ENCODE measurements at regions not wholly inside any gene's neighbourhood (a gene's known extent, or its start where the extent isn't known, plus 50 kb on each side); places are given as distances from the start of the nearest gene placed in this dataset.
A peak's percentile ranks its signal among the peaks of the same experiment; 100 is the strongest.
"Not testable (repeated sequence)": the region's sequence is repeated elsewhere in the genome, so short reads cannot be mapped to it uniquely, and the experiment has no call there.

DNA sequence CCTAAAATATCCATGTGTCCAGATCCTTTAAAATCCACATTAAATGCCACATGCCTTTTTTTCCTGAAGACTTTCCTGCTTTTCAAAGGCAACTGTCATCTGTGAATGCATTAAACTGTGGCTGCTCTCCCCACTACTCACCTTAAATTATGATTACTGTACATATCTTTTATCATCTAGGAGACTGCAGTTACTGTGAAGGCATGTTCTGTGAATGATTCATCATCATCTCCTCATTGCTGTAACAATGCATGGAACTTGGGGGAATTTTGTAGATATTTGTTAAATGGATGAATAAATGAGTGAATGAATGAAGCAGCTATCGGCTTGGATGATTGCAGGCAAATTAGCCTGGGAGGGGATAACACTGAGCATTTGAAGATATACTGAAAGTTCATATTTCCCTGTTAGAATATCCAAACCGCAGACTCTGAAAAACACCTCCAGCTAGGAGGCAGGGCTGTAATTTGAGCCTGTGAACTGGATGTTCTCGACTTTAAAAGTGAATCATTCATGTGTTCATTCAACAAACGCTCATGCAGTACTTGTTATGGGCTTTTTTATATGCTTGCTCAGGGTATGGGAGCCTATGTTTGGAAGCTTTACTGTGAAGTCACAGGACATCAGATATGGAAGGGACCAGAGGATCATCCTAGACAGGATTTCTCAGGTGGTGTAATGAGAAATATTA is 519.2 kb downstream of the KIF4B start:
- DNase-seq = no peak

DNA sequence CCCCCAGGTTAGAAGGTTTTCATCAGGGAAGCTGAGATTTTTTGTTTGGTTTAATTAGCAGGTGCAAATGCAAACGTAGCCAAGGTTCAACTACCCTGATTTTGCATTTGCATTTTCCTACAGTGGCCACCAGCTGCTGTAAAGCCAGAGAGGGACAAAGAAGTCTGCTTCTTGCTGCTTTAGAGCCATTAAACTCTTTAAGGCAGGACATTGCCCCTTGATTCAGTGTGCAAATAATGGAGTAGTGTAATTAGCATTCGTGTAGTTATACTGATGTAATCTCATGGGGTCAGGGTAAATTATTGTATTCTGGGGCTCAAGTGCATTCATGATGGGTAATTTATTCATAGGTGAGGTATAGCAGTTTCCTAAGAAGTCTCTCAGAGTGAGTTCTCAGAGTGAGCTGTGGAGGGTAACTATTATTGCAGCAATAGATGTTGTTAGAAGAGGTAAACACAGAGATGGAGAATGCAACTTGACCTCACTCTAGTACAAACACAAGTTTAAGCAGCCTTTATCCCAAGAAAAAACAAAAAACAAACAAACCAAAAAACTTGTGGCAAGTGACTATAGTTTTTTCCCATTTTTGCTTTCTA is 526.5 kb downstream of the KIF4B start:
- peak; percentile 23 for DNase-seq

DNA sequence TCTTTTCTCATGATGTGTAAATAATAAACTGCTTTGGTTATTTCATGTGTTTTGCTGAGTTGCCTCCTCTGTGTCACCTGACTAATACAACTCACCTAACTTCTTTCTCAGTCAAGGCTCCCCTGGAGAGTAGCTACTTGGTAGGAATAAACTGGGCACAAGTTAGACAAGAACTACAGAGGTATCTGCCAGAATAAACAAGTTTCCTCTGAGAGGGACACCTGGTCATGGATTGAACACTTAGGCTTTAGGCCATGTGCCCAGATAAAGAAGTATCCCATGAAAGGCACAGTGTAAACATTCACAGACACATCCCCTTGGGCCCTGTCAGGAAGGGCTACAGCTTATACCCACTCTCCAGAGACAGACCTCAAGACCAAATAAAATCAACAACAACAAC is 532.5 kb downstream of the KIF4B start:
- peak; percentile 67 for DNase-seq

DNA sequence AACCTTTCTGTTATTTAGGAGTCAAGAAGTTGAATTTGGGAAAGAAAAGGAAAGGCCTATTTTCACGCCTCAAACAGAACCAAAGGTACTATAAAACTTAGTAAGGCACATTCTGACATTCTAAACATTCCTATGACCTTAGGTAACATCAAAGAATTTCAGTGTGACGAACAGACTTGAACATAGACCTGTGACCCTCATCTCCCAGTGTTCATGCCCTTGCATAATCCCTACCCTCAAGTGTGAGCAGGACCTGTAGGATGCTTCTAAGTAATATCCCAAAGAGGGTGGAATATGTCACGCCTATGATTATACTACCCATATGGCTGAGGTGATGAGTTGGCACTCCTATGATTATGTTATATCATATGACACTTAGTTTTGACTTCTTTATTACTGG is 540.9 kb downstream of the KIF4B start:
- DNase-seq = no peak

DNA sequence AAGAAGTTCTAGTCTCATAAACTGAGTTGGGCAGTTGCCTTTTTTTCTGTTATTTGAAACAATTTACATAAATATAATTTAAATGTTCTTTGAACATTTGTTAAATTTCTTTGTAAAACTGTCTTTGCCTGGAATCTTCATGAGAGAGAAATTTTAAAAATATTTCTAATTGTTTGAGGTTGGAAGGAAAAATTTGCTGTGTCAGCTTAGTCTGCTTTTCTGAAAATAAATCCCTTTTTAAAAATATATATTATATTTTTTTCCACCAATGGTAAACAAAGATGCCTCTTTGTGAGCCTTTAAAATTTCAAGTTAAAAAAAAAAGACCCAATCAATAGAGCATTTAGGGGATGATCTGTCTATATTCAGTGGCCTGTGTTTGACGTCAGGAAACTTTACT is 542.7 kb downstream of the KIF4B start:
- no peak for DNase-seq

DNA sequence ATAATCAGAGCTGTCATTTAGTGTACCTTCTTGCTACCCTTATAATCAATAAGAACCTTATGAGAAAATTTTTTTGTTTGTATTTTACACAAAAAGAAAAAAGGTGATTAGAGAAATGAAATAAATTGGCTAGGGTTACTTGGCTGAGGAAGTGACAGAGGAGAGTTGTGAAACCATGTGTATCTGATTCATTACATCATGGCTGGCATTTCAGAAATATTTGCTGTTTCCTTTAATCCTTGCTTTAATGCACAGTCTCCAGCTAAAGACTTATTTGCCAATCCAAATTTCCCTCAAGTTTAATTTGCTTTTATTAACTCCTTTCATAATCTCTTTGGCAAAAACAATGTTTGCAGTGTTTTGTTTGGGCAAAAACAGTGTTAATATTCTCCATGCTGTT is 543.1 kb downstream of the KIF4B start:
- DNase-seq = no peak

DNA sequence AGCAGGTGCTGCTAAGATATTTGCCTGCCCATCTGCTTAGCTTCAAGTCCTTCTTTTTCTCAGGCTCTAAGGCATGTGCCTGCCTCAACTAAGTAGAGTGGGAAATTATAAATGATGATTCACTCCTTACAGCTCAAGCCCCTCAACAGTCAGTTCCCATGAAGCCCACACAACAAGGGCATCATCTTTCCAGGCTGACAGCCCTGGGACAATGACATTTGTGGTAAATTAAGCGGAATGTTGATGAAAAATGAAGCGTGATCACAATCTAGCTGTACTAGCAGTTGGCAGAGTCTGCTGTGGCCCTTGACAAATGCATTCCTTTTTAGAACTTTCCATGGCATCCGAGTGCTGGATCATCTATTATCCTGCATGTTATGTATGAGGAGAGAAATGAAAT is 548.6 kb downstream of the KIF4B start:
- DNase-seq = no peak

DNA sequence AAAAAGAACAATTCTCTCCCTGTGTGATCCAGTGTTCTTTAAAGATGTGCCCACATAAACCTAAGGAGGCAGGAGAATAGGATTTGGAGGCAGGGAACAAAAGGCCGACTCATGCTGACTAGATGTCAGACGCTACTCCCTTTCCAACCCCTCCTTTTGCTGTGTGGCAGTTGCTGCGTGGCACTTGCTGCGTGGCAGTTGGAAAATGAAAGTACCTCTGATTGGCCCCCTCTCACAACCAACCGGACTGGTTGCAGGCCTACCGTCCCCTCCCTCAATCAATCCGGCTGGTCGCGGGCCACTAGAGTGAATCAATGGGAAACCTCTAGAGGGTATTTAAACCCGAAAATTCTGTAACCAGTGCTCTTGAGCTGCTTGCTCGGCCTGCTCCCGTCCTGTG is 551.0 kb downstream of the KIF4B start:
- no peak for DNase-seq

DNA sequence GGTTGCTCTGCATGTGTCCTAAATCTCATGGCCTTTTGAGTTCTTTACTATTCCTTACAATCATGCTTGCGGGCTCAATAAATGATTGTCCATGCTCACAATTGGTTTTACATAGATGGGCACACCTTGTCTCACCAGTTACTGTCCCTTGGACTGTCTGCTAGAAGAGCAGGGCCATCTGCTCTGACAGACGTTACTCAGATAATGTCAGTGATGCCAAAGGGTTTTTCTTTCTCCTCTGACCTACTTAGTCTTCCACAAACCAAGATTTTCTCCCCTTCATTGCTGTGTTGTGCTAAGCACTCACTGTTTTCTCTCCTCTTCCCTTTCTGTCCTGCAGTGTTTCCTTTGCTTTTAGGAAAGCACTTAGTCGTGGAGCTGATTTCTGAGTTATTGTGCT is 562.3 kb downstream of the KIF4B start:
- no peak for DNase-seq

DNA sequence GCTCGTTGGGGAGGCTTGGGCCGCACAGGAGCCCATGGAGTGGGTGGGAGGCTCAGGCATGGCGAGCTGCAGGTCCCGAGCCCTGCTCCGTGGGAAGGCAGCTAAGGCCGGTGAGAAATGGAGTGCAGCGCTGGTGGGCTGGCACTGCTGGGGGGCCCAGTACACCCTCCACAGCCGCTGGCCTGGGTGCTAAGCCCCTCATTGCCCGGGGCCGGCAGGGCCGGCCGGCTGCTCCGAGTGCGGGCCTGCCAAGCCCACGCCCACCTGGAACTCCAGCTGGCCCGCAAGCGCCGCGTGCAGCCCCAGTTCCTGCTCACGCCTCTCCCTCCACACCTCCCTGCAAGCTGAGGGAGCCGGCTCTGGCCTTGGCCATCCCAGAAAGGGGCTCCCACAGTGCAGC is 573.3 kb downstream of the KIF4B start:
- not testable (repeated sequence) for DNase-seq

DNA sequence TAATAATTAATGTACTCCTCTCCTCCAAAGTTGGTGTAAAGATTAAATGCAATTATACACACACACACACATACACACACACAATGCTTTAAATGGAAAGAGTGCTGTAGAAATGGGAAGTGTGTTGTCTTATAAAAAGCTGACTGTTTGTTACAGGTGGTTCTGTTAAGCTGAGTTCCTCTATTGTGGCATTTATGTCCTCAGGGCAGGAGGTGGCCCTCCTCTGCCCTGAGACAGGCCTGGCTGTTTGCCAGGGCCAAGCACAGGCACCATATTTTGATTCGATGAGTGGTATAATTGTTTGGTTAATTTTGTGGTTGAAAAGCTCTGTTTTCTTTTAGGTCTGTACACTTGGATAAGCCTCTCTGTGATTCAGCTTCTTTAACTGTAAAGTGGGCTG is 573.9 kb downstream of the KIF4B start:
- peak; percentile 9 for DNase-seq

DNA sequence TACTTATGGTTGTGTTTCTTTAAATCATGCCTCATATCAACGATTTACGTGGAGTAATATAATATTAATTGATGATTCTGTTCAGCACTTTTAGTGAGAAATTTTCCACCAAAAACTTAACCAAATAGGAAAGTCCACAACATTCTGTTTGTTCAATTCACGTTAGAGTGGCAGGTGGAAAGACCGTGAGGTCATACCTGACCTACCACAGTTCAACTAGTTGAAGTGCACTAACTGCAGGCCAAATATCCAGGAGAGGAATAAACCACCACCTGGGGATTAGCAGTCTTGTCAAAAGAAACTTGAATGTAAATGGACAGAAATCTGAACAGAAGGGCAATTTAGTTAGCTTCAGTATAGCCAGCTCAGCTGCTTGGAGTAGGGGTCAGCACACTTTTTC is 577.7 kb downstream of the KIF4B start:
- no peak for DNase-seq

DNA sequence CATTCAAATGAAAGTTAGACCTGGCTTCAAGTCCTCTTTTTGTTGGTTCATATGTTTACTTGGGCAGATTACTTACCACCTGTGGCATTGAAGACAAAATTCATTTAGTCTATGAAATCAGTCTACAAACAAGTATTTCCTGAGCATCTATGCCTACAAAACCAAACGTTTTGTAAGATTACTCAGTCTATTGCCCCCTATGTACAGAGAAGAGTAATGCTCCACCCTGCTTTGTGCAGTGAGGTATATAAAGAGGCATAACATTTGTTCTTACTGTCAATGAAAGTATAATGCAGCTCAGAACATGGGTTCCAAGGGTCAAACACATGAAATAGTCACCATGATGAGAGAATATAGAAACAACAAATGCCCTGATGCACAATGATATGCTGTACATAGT is 580.7 kb downstream of the KIF4B start:
- no peak for DNase-seq

DNA sequence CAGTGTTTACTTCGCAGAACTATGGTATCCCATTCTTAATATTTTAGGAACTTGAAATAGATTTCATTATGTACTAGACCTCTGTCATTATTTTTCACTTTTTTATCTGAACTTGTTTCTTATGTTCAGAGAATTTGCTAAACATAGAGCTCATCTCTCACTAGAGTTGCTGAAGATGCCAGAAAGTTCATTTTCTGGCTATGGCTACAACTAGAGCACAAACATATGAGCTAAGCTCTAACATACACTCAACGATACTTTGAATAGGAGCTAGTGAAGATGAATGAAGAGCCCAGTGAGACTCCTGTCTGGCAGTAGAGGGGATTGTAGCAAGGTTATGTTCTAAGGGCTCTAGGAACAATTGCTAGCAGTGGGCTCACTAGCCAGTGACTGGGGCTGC is 582.2 kb downstream of the KIF4B start:
- no peak for DNase-seq

DNA sequence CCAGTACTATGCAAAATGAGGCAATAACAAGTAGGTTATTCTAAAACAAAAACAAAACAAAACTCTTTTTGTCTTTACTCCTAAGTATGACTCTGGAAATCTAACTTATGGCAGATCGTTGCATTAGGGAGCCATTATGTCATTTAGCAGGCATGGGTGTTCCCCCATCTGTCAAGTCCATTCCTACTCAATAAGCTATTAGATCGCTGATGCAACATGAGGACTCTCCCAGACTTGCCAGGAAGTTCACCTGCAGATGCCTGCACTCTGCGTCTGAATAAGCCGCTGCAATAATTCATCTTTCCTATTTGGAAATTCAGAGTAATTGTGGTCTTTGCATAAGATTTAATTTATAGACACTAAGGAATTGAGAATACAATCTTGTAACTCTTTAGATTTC is 585.0 kb downstream of the KIF4B start:
- DNase-seq = no peak

DNA sequence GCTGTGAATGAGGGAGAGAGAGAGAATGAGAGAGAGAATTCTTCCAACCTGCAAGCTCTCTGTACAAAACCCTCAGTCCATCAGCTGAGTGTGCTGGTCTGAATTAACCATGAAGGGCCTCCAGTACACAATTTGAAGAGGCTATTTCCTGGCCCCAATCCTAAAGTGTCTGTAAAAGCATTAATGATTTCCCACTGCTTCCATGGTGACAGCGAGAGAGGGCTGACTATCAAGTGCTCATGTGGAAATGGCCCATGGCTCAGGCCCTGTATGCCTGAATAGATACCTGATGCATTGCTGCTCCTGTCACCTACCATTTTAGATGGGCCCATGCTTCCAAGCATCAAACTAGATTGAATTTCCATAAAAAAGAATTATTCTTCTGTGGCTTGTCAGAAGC is 592.4 kb downstream of the KIF4B start:
- DNase-seq = peak; percentile 85

DNA sequence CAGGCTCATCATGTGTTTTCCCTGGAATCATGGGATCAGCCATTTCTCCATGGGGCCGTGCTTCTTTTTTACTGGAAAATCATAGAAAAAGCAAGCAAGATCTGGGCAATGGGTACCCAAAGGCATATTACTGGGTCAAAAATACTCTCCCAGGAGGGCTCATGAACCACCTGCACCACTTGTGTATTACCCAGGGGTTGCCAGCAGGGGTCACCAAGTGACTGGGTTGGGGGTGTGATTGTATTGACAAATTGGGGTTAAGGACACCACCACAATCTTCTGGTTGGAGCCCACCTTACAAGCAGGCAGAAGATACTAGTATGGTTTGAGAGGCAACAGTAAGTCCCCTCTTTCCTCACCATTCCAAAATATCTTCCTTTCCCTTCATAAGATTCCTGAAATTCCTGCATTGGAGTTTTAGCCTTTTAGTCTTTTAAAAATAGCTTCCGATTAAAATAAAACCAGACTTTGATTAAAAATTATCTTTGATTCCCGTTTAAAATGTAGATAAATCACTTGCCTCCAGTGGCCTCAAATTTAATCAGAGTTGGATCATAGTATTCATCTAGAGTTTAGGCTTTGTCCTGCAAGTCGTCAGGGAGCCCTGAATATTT is 603.3 kb downstream of the KIF4B start:
- DNase-seq = peak; percentile 8

DNA sequence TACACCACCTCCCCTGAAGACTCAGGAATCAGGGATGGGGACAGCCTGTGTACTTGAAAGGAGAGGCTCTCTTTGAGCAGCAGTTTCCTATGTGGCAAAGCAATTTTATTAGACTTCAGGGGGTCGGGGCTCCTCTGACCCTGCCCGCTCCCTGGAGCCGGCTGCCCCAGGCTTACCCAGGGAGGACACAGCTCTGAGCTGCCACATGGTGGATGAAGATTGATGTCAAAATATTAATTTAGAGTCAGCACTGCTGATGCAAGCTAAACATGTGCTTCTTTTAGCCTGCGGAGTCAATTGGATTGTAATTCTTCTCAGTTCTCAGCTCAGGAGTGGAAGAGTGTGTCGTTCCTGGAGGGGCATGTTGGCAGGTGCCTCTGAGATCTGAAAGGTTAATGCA is 606.1 kb downstream of the KIF4B start:
- no peak for DNase-seq

DNA sequence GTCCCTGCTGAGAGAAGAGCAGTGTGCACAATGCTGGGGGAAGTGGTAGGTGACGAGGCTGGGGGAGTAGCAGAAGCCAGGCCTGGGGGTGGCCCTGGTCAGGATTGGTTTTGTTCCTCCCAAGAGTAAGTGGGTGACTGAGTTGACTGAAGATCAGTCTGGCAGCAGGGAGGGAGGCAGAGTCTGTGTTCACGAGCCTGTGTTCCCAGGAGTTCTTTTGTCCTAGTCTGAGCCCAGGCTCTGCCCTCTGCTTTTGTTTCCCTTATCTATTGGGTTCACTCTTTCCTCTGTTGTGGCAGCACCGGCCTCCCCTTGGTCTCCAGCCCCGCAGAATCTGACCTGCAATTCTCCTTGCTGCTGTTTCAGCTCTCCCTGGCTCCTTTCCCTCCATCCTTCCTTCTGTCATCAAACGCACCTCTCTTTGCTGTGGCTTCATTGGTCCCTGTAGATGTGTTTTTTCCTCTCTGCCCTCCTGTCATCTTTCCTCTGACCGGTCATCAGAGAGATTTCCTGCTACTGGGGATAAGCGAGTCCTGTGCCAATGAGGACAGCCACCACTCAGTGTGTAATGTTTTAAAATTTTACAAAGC is 607.4 kb downstream of the KIF4B start:
- DNase-seq = no peak

DNA sequence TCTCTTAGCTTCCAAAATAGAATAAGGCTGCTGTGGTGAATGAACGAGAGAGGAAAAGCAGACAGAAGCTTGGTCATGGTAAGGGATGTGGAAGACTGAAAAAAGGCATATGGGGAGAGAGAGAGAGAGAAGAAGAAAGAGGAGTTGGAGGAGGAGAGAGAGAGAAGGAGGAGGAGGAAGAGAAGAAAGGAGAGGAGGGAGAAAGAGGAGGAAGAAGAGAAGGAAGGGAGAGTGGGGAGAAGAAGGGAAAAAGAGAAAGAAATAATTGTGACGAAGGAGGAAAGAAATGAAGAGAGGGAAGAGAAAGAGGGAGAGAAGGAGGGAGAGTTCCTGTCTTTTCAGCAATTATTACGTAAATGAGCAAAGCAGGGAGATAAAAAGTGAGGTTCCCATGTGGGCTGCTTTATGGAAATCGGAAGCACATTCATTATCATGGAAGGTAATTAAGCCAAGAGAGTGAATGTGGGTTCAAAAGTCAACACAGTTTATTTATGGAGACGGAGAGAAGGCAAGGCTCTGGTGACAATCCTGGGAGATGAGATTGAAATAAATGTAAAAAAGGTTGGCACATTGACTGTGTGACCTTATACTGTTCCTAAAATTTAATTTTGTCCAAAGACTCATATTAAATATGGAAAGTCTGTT is 611.2 kb downstream of the KIF4B start:
- DNase-seq = no peak

DNA sequence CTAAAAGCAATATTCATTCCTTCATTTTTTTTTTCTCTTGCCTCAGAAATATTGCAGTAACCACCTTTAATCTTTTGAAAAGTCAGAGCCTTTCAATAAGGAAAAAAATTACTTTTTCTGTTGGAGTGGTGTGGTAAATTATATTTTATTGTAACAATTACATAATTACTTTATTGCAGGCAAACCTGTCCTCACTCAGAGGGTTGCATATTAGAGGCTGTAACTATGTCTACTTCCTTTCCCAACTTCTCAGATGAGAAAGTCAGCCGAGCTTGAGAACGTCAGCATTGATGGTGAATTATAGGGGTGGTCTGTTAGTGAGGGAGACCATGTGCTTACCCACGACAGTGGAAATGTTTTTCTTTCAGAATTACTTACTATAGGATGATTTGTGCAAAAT is 611.8 kb downstream of the KIF4B start:
- no peak for DNase-seq

DNA sequence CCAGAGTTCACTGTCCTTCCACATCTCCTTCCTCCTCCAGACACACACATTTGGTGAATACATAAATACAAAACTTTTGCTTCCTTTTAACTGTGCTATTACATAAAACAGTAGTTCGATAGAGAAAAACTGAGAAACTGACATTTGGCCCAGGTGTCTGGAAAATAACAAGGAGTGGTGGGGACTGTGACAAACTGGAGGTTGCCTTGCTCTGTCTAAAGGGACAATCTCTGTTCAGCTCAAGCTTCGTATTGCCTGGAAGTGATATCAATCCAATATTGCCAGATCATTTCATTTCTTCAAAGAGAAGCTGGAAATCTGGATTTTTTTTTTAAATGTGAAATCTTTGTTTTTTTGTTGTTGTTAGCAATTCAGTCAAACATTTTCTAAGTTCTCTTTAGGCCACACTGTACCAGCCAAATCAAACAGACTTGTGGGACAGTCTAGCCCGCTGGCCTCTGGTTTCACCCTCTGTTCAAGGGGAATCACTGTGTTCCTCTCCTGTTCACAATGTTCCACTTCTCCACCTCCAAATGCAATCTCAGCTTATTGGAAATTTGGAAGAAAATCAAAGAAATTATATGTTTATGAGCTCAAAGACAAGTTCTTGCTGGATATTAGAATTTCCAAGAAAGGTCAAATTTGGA is 612.5 kb downstream of the KIF4B start:
- no peak for DNase-seq

DNA sequence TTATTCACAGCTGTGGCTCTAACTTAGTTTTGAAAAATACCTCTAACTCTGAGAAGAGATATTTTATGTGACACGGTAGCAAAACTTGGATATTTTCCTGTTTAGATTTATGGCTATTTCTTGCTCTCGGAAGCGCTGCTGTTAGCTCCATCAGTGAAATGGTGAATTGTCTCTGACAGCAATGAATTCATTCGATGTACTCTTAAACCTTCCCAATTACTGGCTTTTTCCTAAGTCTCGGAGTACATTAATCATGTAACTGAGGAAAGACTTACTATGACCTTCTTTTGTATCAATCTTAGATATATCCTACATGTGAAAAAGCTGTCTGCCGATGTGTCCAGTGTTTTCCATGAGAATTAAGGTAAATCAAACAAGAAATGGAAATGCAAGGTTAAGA is 613.0 kb downstream of the KIF4B start:
- no peak for DNase-seq
